SK-MEL-5 (cell line): ENCODE measurements at regions not wholly inside any gene's neighbourhood (a gene's known extent, or its start where the extent isn't known, plus 50 kb on each side); places are given as distances from the start of the nearest gene placed in this dataset.

Source experiments
- DNase-seq: peaks from one replicate; pipeline ENCODE4 v3.0.0-alpha.2; 2016; ENCODE audit warnings: low read depth, low spot score
- in situ Hi-C: cut with HindIII; loops from 2 replicates; pipeline ENCODE4 v1.10.0; 2016; ENCODE audit warnings: low sequenced_read_pairs, high pct_unique_total_duplicates, low pct_unique_long_range_greater_than_20kb
- small RNA-seq, 2 experiments: library from RNA; depleted of rRNA; stranded (forward); fragments of <200 nt; gene quantifications; one replicate each; pipeline ENCODE3, GENCODE V24; 2014

DNA sequence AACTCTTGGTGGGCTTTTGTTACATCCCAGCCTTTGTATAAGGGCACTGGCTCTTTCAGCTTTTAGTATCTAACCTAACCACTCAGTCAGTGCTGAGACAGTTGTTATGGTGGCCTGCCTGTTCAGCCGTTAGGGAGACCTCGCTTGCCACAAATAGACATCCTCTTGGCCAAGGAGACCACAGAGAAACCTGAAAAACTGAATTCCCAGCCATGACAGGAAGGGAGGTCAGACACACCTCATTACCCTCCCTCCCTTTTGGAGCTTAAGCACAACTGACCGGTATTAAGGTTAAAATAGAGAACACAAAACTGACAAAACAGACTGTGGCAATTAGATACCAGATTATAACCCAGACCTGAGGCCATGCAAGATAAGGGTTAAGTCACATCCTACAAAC lies 1639.3 kb downstream of the RPA4 start:
- no peak for DNase-seq
- in situ Hi-C loops: no loop called here

DNA sequence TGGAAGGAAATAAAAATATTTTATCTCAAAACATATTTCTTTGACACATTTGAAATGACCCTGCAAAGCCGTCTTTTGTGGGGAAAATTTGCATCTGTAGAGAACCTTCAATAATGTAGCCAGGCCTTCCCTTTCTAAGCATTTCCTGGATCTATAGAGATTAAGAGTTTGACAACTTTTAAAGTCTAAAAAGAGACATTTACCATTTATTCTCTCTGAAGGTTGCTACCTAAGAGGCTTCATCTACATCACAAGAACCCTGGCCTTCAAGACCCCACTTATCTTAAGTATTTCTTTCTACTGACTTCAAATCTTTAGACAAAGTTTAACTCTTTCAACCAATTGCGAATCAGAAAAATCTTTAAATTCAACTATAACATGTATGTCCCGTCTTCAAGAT lies 1639.8 kb downstream of the RPA4 start:
- in situ Hi-C loops: no loop called here
- no peak for DNase-seq

DNA sequence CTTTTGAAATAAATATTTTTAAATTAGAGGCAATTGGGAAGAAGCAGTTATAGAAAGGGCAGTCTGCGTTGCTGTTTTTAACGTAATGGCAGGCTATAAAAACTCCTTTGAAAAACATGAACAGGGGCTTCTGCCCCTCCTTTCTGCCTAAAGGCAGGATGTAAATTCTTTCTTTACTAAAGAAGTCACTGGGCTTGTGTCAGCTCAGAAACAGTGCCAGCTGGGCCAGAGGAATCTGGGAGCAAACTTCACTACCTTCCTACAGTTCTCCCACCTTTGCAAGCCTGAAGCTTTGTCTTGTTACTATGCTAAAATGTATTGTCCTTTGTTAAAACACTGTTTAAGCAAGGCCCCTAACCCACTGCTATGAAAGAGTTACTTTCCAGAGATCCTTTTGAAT lies 1664.8 kb downstream of the RPA4 start:
- in situ Hi-C loops: no loop called here

DNA sequence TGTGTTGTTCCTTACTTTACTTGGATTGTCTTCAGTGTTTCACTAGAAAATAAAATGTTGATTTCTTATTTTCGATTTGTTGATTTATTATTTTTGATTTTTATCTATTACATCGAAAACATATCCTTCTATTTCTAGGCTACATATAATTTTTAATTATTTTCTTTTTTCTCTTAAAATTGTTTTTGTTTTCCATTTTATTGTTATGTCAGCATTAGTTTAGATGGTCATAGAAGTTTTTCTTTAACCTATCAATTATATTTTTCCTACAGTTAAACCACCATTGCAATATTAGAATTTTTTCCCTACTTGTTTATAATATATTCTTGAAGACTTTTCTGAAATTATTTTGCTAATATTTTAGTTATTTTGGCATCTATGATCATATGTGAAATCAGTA lies 1685.1 kb downstream of the RPA4 start:
- in situ Hi-C loops: no loop called here
- DNase-seq: no peak

More for the DNA sequence above, 1664.8 kb downstream of the RPA4 start:
- DNase-seq: no peak

DNA sequence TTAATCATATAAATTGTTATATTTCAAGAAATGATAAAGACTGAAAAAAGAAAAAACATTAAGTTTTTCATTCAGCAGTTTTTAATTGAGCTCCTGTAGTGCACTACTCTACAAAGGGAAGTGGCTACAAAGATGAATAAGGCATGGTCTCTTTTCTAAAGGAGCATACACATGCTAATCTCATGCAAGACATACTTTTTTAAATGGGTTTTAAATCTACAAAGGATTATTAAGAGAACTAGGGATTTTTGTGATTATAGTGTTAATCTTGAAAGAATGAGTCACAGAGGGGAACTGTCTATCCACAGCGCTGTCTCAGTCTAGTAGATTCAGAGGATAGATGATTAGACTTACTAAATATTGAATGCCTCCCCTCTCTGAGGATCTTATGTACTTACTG lies 1722.2 kb downstream of the RPA4 start:
- DNase-seq: no peak
- in situ Hi-C loops: no loop called here

DNA sequence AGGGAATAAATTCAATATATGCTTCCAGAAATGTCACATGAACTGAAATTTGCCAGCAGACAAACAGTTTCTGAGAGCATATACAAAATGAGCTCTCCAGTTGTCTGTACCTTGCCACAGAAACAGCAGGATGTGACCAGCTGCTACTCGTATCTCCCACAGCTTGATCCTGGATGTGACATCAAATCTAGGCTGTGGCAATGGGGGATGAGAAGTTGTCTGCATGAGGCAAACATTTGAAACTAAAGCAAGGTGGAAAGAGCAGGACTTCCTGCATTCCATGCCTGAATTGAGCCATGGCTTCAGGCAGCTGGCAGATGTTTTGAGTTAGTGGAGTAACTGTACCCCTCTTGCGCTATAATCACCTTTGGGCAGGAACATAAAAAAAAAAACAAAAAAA lies 1724.0 kb downstream of the RPA4 start:
- in situ Hi-C loops: no loop called here

DNA sequence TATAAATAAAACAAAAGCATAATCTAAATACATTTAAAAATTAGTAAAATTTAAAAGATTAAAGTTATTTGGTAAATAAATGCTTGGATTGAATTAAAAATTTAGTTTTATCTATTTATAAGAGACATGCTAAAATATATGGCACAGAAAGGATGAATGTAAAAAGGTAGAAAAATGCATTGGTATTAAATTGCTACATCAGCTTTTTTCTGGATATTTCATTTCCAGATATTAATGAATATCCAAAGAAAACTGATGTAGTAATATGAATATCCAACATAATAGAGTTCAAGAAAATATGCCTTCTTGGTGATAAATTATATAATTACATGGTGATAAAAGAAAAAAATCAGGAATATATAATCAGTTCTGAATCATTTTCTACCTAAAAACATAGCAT lies 1743.9 kb downstream of the RPA4 start:
- DNase-seq: no peak
- in situ Hi-C loops: no loop called here

More for the DNA sequence above, 1724.0 kb downstream of the RPA4 start:
- no peak for DNase-seq

DNA sequence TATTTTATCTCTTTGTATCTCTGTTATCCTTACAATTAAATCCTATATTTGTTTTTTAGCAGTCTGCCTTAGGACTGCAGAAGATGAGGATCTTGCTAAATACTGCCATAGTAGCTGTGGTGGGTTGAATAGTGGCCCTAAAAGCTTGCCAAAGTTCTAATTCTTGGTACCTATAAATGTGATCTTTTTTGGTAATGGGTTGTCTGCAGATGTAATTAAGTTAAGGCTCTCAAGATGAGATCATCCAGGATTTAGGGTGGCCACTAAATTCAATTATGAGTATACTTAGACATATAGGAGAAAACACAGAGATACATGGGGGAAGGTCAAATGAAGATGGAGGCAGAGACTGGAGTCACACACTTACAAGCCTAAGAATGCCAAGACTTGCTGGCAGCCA lies 1753.7 kb downstream of the RPA4 start:
- in situ Hi-C loops: no loop called here
- DNase-seq: no peak

DNA sequence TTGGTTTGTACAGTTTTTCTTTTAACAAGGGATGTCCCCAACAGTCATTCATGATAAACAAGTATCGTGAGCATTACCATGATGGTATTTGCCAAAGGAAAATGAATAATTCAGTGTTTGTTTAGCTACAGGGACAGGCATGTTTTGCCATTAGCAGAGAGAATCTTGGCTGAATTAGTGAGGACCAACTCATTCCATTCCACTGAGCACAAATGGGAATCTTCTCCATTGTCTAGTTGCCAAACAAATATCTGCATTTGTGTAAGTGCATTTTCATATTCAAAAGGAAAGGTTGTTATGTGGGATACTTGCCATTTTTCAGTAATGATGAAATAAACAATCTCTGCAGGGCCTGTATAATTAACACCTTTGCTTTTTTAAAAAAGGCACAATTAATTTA lies 1762.6 kb downstream of the RPA4 start:
- in situ Hi-C loops: no loop called here
- DNase-seq: no peak

DNA sequence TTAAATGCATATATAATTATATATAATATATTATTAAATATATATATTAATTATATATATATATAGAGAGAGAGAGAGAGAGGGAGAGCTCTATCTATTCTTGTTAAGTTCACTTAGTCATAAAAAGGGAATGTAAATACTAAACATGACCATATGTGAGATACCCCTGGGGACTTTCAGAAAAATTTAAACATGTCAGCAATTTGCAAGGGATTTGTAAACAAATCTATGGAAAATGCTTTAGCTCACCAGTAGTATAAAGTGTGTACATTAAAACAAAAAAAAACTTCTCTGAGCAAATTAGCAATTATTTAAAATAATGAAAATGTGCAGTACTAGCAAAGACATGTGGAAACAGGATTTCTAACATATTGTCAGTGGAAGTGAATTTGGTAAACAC lies 1755.5 kb downstream of the PCDH19 start:
- in situ Hi-C loops: no loop called here
- DNase-seq: no peak

Small RNAs in the stretch of these regions (small RNA-seq; reads per million reads assigned to genes)
- gene AL357312.1: 0 reads per million in 2 experiments
